IMR-90 (cell line): ENCODE measurements at regions not wholly inside any gene's neighbourhood (a gene's known extent, or its start where the extent isn't known, plus 50 kb on each side); places are given as distances from the start of the nearest gene placed in this dataset.

ENCODE experiments used
- ATAC-seq: fragments of 200-7000 bp; cut with Tn5 transposase; 2 replicates; pipeline ENCODE4 v1.9.1; 2020; ENCODE audit warnings: low read depth, mild to moderate bottlenecking, moderate library complexity
- BruUV-seq: library from RNA; stranded (reverse); fragments of 400-500 nt; replicated peaks from 2 replicates; lab custom pipeline; 2021; lab: Mats Ljungman, UMichigan
- CTCF ChIA-PET: fragments of 300-600 bp; formaldehyde crosslinking; extraction: SDS; loops from one replicate; lab custom pipeline; 2021; ENCODE audit warnings: antibody characterized with exemption; lab: Yijun Ruan, JAX
- POLR2A ChIA-PET: fragments of 300-600 bp; sonication (Branson Sonifier 250); formaldehyde crosslinking; loops from one replicate; lab custom pipeline; 2022; ENCODE audit warnings: antibody characterized with exemption; ENCODE audit not compliant: unreplicated experiment; lab: Charles Lee
- DNase-seq: peaks from one replicate; pipeline ENCODE4 v3.0.0; 2013
- H2AFZ ChIP-seq: replicated peaks from 2 replicates; pipeline ENCODE3; 2013; ENCODE audit warnings: low read length, mild to moderate bottlenecking; ENCODE audit not compliant: poor library complexity
- H2AK5ac ChIP-seq: 2 replicates; pipeline ENCODE4 v1.6.1; 2013; ENCODE audit warnings: low read depth, low read length, inconsistent platforms
- H2AK9ac ChIP-seq: replicated peaks from 2 replicates; pipeline ENCODE3; 2013; ENCODE audit warnings: mild to moderate bottlenecking, low read depth, low read length, moderate library complexity; ENCODE audit not compliant: poor library complexity
- H2BK120ac ChIP-seq: 2 replicates; pipeline ENCODE4 v1.6.1; 2013; ENCODE audit warnings: low read depth, low read length, inconsistent platforms
- H2BK15ac ChIP-seq: 3 replicates; pipeline ENCODE4 v1.6.1; 2013; ENCODE audit warnings: low read depth, low read length, inconsistent platforms
- H2BK20ac ChIP-seq: 2 replicates; pipeline ENCODE4 v1.6.1; 2013; ENCODE audit warnings: low read depth, mild to moderate bottlenecking, inconsistent platforms, low read length, moderate library complexity
- H2BK5ac ChIP-seq: 2 replicates; pipeline ENCODE4 v1.6.1; 2013; ENCODE audit warnings: mild to moderate bottlenecking, low read depth, low read length, inconsistent platforms; ENCODE audit not compliant: poor library complexity, severe bottlenecking
- H3K14ac ChIP-seq: replicated peaks from 2 replicates; pipeline ENCODE4 v1.6.1; 2013; ENCODE audit warnings: low read depth, low read length, inconsistent platforms
- H3K18ac ChIP-seq: 2 replicates; pipeline ENCODE4 v1.6.1; 2013; ENCODE audit warnings: low read depth, low read length, control low read depth
- H3K23ac ChIP-seq: 2 replicates; pipeline ENCODE4 v1.6.1; 2013; ENCODE audit warnings: low read depth, low read length, inconsistent platforms
- H3K27ac ChIP-seq: 2 replicates; pipeline ENCODE4 v1.5.1; 2013; ENCODE audit warnings: mild to moderate bottlenecking, control low read depth, low read length; ENCODE audit not compliant: insufficient read depth
- H3K27me3 ChIP-seq: 2 replicates; pipeline ENCODE4 v1.6.1; 2013; ENCODE audit warnings: low read length; ENCODE audit not compliant: control insufficient read depth, insufficient read depth
- H3K36me3 ChIP-seq: 2 replicates; pipeline ENCODE4 v1.6.1; 2013; ENCODE audit warnings: low read length, mixed read lengths; ENCODE audit not compliant: control insufficient read depth, insufficient read depth
- H3K4ac ChIP-seq: 2 replicates; pipeline ENCODE4 v1.6.1; 2013; ENCODE audit warnings: low read depth, low read length, inconsistent platforms
- H3K4me1 ChIP-seq: 2 replicates; pipeline ENCODE4 v1.6.1; 2013; ENCODE audit warnings: low read length, mixed read lengths; ENCODE audit not compliant: control insufficient read depth, insufficient read depth
- H3K4me2 ChIP-seq: 2 replicates; pipeline ENCODE4 v1.6.1; 2013; ENCODE audit warnings: low read depth, mild to moderate bottlenecking, control low read depth, low read length, moderate library complexity
- H3K4me3 ChIP-seq: 2 replicates; pipeline ENCODE4 v1.5.1; 2013; ENCODE audit warnings: low read depth, mild to moderate bottlenecking, control low read depth, low read length, moderate library complexity; ENCODE audit not compliant: insufficient read depth
- H3K56ac ChIP-seq: 2 replicates; pipeline ENCODE4 v1.6.1; 2013; ENCODE audit warnings: low read length, inconsistent platforms; ENCODE audit not compliant: insufficient read depth; ENCODE audit errors: extremely low read depth
- H3K79me1 ChIP-seq, 2 experiments: 2 replicates each; pipeline ENCODE4 v1.6.1; 2013; ENCODE audit warnings: low read length in 2 of 2, inconsistent platforms in 1 of 2, low read depth in 1 of 2
- H3K9ac ChIP-seq: 2 replicates; pipeline ENCODE4 v1.6.1; 2013; ENCODE audit warnings: low read depth, low read length, control low read depth
- H3K9me1 ChIP-seq: 2 replicates; pipeline ENCODE4 v1.6.1; 2013; ENCODE audit warnings: low read length, inconsistent platforms; ENCODE audit not compliant: insufficient read depth
- H3K9me3 ChIP-seq: 2 replicates; pipeline ENCODE4 v1.6.1; 2013; ENCODE audit warnings: low read length; ENCODE audit not compliant: control insufficient read depth, insufficient read depth
- H4K20me1 ChIP-seq: 2 replicates; pipeline ENCODE4 v1.6.1; 2013; ENCODE audit warnings: low read length, inconsistent platforms; ENCODE audit not compliant: insufficient read depth
- H4K5ac ChIP-seq: 2 replicates; pipeline ENCODE4 v1.6.1; 2013; ENCODE audit warnings: mild to moderate bottlenecking, low read depth, low read length, control low read depth
- H4K8ac ChIP-seq, 2 experiments: 2 replicates each; pipeline ENCODE4 v1.6.1; 2013; ENCODE audit warnings: low read depth in 2 of 2, low read length in 2 of 2, control low read depth in 1 of 2, inconsistent platforms in 1 of 2
- H4K91ac ChIP-seq: 2 replicates; pipeline ENCODE4 v1.6.1; 2013; ENCODE audit warnings: low read depth, low read length, inconsistent platforms; ENCODE audit not compliant: insufficient read depth
- BHLHE40 ChIP-seq: fragments of 150-350 bp; IDR thresholded peaks from 2 replicates; pipeline ENCODE4 v1.6.1; 2016; ENCODE audit warnings: mild to moderate bottlenecking, low read depth, low read length
- CEBPB ChIP-seq: IDR thresholded peaks from 2 replicates; pipeline ENCODE4 v1.6.1; 2012; ENCODE audit warnings: low read depth, low read length, improper control_type of control experiment
- ELK1 ChIP-seq: fragments of 150-350 bp; IDR thresholded peaks from 2 replicates; pipeline ENCODE4 v1.6.1; 2016; ENCODE audit warnings: low read depth, mild to moderate bottlenecking, low read length, moderate library complexity, borderline replicate concordance
- MAFK ChIP-seq: IDR thresholded peaks from 2 replicates; pipeline ENCODE4 v1.6.1; 2012; ENCODE audit warnings: low read depth, low read length, improper control_type of control experiment
- NFE2L2 ChIP-seq: fragments of 150-350 bp; IDR thresholded peaks from 2 replicates; pipeline ENCODE4 v1.6.1; 2016; ENCODE audit warnings: low read depth, mild to moderate bottlenecking, low read length
- RAD21 ChIP-seq: IDR thresholded peaks from 2 replicates; pipeline ENCODE4 v1.6.1; 2012; ENCODE audit warnings: low read length, improper control_type of control experiment
- RCOR1 ChIP-seq: IDR thresholded peaks from 2 replicates; pipeline ENCODE4 v1.6.1; 2012; ENCODE audit warnings: mild to moderate bottlenecking, low read length, improper control_type of control experiment; ENCODE audit not compliant: insufficient replicate concordance
- RFX5 ChIP-seq: IDR thresholded peaks from 2 replicates; pipeline ENCODE4 v1.8.0; 2012; ENCODE audit warnings: low read depth, mild to moderate bottlenecking, low read length, moderate library complexity
- SMC3 ChIP-seq: fragments of 150-350 bp; IDR thresholded peaks from 2 replicates; pipeline ENCODE4 v1.6.1; 2016; ENCODE audit warnings: low read depth, mild to moderate bottlenecking, antibody characterized with exemption, low read length, moderate library complexity
- USF2 ChIP-seq: fragments of 150-350 bp; IDR thresholded peaks from 2 replicates; pipeline ENCODE4 v1.6.1; 2017; ENCODE audit warnings: mild to moderate bottlenecking, antibody characterized with exemption, low read length, low read depth
- WGBS, 2 experiments: methylation state at CpG; one replicate each; pipeline versions ENCODE4 v1.1.5 to v1.1.7; 2013; ENCODE audit warnings: missing lambda C conversion rate in 2 of 2; ENCODE audit not compliant: insufficient read length in 1 of 2; ENCODE audit errors: extremely low coverage in 2 of 2; 5-methylcytosine and 5-hydroxymethylcytosine counted together
- dilution Hi-C: fragments of 300-500 bp; cut with HindIII; formaldehyde crosslinking; loops from one replicate; pipeline ENCODE4 v1.14.3; 2018; ENCODE audit warnings: low sequenced_read_pairs; ENCODE audit not compliant: unreplicated experiment
- in situ Hi-C: fragments of 300-500 bp; cut with MboI; formaldehyde crosslinking; loops from 3 replicates; pipeline ENCODE4 v1.14.3; 2019; ENCODE audit warnings: low sequenced_read_pairs, inconsistent platforms, mixed read lengths
- intact Hi-C: fragments of 100-400 bp; cut with micrococcal nuclease; formaldehyde crosslinking; loops from 2 replicates; pipeline ENCODE4 v1.10.0; 2022

GRCh38 chr1:14055442-14056223 is 355.6 kb downstream of the PRDM2 start:
- no peak overlapping the region for H4K91ac ChIP-seq
- H3K9me3 ChIP-seq, result peaks cover 28% of the 10 kb centered on the region
- H3K4me2 ChIP-seq, result no peak overlapping the region
- ChIA-PET CTCF (no interaction called here), POLR2A (no interaction called here)
- H2BK120ac ChIP-seq, result no peak overlapping the region
- no peak overlapping the region for H3K18ac ChIP-seq
- no peak for ATAC-seq
- no CpG with 5 or more reads among the region's 4 CpGs for WGBS, 2 experiments
- no peak overlapping the region for H2AK9ac ChIP-seq
- in situ Hi-C loops, result no loop called here
- no peak overlapping the region for H4K8ac ChIP-seq
- H3K4ac ChIP-seq, result no peak overlapping the region
- no peak overlapping the region for H3K4me3 ChIP-seq
- H2BK15ac ChIP-seq, result no peak overlapping the region
- no peak for DNase-seq
- H3K14ac ChIP-seq, result no peak overlapping the region
- H3K79me1 ChIP-seq, result no peaks in the 10 kb centered on the region
- no peak overlapping the region for H2AK5ac ChIP-seq
- dilution Hi-C loops, result no loop called here
- no peaks in the 10 kb centered on the region for H4K20me1 ChIP-seq
- no TSS peak for BruUV-seq
- no peak overlapping the region for H3K23ac ChIP-seq
- H2BK5ac ChIP-seq, result no peak overlapping the region
- H3K27ac ChIP-seq, result no peak overlapping the region
- intact Hi-C loops, result no loop called here
- no peak overlapping the region for H3K56ac ChIP-seq
- H3K9ac ChIP-seq, result no peak overlapping the region
- H3K9me1 ChIP-seq, result no peaks in the 10 kb centered on the region
- H4K5ac ChIP-seq, result no peak overlapping the region
- H2BK20ac ChIP-seq, result no peak overlapping the region
- TF ChIP-seq RCOR1, result no peak
- TF ChIP-seq RAD21, result no peak
- TF ChIP-seq ELK1, result no peak
- no peak for TF ChIP-seq BHLHE40
- TF ChIP-seq NFE2L2, result no peak
- TF ChIP-seq MAFK, result no peak
- TF ChIP-seq USF2, result no peak
- TF ChIP-seq RFX5, result no peak
- TF ChIP-seq SMC3, result no peak
- no peak for TF ChIP-seq CEBPB
- H3K27me3 ChIP-seq, result no peaks in the 10 kb centered on the region
- no peaks in the 10 kb centered on the region for H3K4me1 ChIP-seq
- H2AFZ ChIP-seq, result no peak overlapping the region
- no peaks in the 10 kb centered on the region for H3K36me3 ChIP-seq
